GM18867 (cell line): ENCODE measurements at regions not wholly inside any gene's neighbourhood (a gene's known extent, or its start where the extent isn't known, plus 50 kb on each side); places are given as distances from the start of the nearest gene placed in this dataset.
A peak's percentile ranks its signal among the peaks of the same experiment; 100 is the strongest.
"Not testable (repeated sequence)": the region's sequence is repeated elsewhere in the genome, so short reads cannot be mapped to it uniquely, and the experiment has no call there.

Experiments used
- ATAC-seq: cut with Tn5 transposase; IDR thresholded peaks from one replicate; pipeline ENCODE4 v1.9.1; 2021; ENCODE audit warnings: mild to moderate bottlenecking, moderate library complexity; ENCODE audit not compliant: unreplicated experiment

DNA sequence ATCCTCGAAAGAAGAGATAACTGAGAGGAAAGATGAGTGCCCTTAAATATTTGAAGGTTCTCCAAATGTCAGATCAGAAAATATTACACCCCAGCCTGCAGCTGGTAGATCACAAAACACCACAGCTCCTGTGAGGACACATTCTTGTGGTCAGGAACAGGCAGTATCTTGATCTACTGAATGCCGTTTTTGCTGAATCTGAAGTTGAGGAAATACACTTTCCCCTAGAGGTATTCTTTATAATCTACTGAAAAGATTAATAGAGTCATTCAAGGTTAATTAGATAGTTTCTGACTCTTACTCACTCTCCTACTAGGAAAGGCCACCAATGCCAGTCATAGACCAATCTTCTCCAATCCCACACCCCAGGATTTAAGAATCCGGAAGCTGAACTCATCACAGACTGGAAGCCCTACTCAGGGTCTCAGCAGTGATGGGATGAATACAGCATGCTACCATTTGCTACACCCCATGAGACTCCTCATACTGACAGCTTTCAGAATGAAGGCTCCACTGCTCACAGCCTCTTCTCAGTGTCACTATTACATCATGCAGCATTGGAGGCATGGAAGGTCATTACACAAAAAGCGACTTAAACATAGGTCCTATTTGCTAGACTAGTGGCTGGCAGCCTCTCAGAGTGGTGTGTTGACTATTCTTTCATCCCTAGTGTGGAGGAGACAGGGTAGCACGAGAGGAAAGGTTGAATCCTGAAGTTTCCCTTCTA is 143.9 kb upstream of the SLC1A3 start:
- no peak for ATAC-seq

DNA sequence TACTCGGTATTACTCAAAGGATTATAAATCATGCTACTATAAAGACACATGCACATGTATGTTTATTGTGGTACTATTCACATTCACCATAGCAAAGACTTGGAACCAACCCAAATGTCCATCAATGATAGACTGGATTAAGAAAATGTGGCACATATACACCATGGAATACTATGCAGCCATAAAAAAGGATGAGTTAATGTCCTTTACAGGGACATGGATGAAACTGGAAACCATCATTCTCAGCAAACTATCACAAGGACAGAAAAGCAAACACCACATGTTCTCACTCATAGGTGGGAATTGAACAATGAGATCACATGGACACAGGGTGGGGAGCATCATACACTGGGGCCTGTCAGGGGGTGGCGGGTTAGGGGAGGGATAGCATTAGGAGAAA is 130.5 kb upstream of the SLC1A3 start:
- ATAC-seq = not testable (repeated sequence)

DNA sequence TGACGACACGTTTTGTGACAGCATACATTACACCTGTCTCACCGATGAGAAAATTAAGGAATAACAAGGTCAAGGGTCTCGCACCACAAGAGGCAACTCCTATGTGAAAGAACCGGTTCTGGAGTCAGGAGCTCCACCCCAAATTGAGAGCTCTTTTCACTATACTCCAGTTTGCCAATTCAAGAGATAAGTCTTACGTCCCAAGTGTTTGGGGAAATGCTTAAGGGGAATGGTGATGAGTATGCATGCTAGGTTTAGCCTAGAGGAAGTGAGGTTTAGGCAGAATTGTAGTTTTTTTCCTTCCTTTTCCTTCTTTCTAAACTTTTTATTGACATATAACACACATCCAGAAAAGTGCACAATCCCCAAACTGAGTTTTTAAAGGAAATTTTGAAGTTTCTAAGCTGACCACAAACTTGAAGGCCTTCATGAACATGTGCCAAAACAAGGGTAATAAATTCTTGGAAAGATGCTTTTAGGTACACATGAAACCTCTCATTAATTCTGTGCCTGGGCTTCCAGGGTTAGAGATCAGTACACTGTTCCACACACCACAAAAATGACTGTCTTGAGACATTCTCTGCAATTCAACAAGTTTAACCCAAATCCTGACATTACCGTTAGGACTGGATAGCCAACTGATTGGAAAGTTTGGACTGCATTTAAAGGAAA is 127.6 kb upstream of the SLC1A3 start:
- ATAC-seq = no peak

DNA sequence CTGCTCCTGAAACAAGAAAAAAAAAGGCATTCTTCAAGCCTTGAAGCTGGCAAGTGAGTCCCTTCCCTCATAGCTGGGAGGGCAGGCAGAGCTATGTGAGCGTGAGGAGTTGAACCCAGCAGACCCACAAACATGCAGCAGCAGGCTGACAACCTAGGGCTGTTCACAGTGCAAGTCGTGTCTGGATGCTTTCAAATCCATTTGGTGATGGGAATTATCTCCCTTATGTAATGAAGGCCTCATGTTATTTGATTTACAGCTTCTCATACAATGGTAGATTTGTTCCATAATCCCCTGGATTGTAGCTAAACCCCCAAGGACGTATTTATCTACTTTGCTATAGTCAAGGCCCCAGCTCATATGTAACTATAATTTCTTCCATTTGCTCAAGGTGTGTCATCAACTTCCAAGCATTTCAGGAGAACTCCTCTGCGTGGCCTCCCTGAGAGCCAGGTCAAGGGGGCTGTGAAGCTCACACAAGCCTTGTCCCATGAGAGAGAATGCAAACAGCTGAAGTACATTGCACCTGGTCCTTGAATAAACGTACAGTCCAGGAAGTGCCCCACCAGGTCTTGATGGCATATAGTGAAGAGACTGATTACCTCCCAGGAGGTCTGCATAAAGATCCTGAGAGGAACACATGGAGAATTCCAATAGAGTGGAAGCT is 124.8 kb upstream of the SLC1A3 start:
- ATAC-seq = no peak

DNA sequence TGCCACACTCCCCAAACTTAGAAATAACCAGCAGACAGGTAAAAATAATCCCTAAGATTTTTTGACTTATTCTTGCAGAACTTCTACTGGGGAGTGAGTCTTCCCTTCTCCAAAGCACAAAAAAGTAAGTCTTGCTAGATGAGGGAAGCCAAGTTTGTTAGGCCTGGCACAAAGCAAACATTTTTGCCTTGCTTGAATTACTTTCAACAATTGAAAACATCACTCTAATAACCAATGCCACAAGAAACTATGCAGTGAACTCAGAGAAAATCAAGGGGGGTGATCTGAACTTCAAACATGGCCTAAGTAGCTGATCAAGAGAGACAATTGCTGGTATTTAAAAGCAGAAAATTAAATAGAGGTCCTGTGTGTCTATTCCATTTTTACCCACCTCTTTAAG is 123.6 kb upstream of the SLC1A3 start:
- no peak for ATAC-seq

DNA sequence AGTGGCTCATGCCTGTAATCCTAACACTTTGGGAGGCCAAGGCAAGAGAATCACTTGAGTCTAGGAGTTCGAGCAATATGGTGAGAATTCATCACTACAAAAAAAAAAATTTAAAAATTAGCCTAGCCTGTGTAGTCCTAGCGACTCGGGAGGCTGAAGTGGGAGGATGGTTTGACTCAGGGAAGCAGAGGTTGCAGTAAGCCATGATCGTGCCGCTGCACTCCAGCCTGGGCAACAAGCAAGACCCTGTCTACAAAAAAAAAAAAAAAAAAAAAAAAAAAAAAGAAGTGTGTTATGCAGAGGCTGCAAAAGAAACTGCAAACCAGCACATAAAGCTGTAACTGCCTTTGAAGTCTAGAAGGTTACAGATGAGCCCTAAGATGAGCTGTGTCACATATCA is 116.9 kb upstream of the SLC1A3 start:
- ATAC-seq = no peak

DNA sequence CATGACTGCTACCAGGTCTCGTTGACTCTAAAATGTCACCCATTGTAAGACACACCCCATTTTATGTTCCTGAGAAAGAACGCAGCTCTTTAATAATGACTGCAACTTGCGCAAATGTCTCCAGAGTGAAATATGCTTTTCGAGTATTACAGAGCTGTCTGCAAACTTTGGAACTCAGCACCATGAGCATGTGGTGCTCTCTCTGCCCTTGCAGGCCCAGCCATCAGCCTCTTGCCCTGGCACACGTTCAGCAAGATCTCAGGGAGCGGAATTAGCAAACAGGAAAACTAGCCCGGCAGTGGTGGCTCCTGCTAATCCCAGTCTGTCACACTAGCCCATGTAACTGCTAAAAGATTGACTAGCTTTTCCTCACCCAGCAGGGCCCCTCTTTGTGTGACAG is 114.5 kb upstream of the SLC1A3 start:
- no peak for ATAC-seq

DNA sequence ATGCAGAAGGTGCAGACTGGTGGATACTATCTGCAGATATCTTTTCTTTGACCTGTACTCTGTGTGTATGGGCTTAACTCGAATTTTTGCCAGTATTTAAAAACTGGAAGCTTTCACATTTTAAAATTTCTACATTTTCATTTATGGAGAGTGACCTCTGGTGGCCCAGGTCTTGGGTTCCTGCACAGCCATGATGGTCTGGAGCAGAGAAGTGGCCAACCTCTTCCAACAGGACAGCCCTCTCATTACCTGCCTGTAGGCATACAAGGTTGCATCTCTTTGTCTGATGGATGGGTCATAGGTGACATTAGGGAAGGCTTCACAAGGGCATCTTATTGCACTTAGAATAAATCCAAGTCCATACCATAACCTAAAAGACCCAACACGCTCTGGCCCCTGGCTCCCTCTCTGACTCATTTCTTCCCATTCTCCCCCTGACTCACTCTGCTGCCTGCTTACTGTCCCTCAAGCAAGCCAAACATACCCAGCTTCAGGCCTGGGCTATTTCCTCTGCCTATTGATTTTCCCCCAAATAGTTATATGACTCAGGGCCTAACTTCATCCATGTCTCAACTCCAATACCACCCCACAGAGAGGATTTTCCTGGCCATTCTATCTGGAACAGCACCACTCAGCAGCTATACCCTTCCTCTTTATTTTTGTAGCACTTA is 113.3 kb upstream of the SLC1A3 start:
- ATAC-seq = no peak

DNA sequence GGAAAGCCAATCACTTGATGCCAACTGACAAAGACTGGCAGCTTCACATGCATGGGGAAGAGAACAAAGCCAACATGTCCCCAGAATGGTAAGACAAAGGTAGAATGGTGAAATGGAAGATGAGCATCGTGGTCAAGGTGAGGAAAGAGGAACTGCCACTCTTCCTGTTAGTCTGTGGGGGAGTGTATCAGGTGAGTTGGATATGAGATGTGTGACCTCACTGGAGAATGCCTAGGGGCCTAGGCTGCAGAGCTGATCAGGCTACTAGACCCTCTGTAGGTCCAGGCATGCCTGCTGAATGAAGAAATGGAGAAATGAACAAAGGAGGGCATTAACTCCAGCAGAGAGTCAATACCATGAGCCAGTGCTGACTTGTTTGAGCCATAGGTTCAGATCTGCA is 112.4 kb upstream of the SLC1A3 start:
- ATAC-seq = no peak

DNA sequence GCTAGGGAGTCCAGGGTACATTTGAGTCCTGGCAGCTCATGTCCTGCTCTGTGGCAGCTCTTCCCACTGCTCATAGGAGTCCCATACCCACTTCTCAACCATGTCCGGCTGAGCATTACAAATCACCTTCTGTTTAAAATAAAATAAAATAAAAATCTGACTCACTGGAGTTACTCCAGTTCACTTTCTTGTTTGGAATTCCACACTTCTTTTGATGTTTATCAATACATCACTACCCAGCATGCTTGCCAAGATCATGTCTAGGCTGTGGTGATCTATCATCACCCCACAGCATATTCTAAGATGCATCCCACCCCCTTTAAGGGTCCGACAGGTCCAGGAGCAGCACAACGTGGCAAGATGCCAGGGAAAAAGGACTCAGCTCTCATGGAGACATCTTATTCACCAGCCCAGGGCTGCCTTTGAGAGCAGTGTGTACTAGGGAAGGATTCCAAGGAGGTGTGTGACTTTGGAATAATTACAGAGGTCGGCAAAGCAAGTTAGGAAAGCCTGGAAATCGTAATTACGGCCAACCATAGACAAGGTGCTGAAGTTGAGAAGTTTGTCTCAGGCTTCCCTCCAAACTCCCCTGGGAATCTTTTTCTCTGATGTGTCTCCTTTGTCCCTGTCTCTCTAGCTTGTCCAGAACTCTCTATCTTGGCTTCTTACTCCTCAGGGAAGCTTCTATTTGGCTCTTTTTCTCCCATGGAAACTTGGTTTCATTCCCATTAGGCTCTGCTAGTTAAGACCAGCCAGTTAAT is 111.4 kb upstream of the SLC1A3 start:
- no peak for ATAC-seq

DNA sequence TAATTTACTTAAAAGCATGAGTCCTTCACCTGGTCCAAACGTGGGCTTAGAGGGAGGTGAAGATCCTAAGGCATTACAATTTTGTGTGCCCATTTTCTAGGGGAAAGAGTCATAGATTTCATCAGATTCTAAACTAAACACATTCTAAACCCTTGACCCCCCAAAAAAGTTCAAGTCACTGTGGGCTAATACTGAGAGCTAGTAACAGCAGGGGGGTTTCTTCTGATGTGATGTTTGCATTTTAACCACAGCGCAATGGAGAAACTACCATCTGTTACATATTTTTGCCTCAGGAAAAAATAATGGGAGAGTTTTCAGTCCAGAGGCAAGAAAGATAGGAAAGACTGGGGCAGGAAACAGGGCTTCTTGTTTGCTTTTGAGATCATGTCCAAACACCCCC is 110.8 kb upstream of the SLC1A3 start:
- no peak for ATAC-seq

DNA sequence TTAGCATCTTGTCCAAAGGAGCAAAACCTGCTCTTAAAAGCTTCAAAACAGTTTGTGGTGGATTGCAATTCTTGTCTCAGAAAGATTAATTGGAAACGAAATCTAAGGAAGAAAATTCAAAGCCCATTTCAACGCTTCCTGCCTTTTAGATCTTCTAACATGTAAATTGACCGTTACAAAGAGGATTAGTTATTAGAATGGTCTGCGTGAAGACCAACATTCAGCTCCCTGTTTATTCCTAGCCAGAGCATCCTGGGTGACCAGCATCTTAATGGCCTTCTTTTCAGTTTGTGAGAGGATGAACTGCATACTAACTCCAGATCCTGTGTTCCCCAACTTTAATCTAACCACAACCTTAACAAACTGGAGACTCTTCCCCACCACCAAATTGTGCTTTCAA is 109.9 kb upstream of the SLC1A3 start:
- ATAC-seq = no peak

DNA sequence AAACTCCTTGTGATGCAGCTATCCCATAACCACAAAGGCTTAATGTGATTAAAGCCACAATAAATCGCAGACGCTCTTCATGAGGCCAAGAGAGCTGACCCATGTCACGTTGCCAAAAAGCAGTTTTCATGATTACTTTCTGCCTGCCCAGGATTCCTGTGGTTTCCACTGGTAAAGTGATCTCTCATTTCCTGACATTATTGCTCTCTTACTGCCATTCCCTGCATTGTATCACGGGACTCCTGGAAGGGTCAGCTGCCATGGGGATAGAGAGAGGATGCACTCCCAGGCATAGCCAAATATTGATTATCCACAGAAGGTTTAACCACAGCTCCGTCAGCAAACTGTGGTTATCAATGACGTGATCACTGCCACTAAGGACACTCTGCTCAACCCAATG is 103.8 kb upstream of the SLC1A3 start:
- no peak for ATAC-seq

DNA sequence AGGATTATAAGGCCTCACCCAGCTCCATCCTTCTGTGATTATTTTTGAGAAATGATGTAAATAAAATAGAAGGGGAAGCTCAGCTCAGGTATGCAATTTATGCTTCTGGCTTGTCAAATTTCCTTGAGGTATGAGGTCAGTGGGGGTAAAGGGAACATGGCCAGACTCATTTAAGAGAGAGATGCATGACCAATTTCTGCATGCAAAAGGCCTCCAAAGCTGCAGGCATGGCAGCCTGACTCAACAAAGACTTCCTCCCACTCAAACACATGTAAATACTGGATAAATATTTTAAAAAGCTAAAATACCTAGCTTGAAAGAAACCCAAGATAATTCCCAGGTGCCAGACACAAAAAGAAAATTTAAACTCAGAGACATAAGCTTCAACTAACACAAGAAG is 101.4 kb upstream of the SLC1A3 start:
- no peak for ATAC-seq

DNA sequence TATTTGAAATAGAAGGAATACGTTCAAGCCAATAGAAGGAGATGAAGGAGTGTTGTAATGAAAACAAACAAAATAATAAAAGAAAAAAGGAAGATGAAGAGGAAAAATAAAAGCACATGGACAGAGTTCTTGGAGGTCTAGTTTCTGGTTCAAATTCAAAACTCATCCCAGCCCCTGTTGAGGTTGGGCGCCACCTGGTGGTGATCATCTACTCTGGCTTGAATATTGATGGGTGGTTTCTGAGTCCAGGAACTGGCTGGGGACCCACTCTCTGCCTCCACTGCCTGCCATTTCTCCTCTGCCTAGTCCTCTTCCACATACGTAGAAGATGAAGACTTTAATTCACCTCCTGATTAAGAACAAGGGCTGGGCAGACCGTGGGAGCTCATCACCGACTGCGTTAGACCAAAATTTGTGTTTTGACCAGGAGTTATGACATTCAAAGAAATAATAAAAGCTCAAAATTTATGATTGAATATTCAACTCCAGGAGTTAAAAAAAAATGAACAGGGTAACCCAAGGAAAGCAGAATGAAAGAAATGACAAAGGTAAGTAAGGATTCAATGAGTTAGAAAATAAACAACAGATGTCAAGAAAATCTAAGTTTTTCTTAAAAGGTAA is 99.0 kb upstream of the SLC1A3 start:
- ATAC-seq = peak; percentile 79

DNA sequence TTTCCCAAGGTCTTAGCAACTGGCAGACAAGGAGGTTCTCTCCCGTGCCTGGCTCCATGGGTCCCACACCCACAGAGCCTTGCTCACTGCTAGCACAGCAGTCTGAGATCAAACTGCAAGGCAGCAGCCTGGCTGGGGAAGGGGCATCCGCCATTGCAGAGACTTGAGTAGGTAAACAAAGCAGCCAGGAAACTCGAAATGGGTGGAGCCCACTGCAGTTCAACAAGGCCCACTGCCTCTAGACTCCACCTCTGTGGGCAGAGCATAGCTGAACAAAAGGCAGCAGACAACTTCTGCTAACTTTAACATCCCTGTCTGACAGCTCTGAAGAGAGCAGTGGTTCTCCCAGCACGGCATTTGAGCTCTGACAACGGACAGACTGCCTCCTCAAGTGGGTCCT is 98.1 kb upstream of the SLC1A3 start:
- ATAC-seq = not testable (repeated sequence)

DNA sequence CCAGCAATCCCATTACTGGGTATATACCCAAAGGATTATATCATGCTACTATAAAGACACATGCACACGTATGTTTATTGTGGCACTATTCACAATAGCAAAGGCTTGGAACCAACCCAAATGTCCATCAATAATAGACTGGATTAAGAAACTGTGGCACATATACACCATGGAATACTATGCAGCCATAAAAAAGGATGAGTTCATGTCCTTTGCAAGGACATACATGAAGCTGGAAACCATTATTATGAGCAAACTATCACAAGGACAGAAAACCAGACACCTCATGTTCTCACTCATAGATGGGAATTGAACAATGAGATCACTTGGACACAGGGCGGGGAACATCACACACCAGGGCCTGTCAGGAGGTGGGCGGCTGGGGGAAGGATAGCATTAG is 92.8 kb upstream of the SLC1A3 start:
- not testable (repeated sequence) for ATAC-seq

DNA sequence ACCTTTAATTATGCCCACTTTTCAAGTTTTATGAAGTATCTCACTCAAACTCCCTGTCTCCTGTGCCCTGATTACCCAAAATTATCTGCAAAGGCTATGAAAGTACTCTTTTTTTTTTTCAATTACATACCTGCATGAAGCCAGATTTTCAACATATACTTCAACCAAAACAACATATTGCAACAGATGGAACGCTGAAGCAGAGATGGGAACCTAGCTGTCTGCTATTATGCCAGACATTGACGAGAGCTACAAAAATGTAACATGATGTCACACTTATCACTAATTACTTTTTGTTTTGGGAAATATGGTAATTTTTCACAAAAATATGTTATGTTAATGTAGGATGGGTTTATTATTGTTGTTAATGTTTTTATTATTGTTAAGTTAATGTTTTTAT is 86.5 kb upstream of the SLC1A3 start:
- no peak for ATAC-seq

DNA sequence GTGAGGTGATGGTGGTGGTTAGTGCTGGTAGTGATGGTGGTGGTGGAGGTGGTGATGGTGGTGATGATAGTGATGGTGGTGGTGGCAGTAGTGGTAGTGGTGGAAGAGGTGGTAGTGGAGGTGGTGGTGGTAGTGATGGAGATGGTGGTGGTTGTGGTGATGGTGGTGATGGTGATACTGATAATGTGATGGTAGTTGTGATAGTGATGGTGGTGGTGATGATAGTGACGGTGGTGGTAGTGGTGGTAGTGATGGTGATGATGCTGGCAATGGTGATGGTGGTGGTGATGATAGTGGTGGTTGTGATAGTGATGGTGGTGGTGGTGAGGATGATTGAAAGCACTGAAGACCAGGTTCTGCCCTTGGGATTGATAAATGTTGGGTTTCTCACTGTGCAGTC is 85.2 kb upstream of the SLC1A3 start:
- no peak for ATAC-seq
